IMR-90 (cell line): ENCODE measurements at regions not wholly inside any gene's neighbourhood (a gene's known extent, or its start where the extent isn't known, plus 50 kb on each side); places are given as distances from the start of the nearest gene placed in this dataset.

ENCODE experiments used
- ATAC-seq: fragments of 200-7000 bp; cut with Tn5 transposase; 2 replicates; pipeline ENCODE4 v1.9.1; 2020; ENCODE audit warnings: low read depth, mild to moderate bottlenecking, moderate library complexity
- BruUV-seq: library from RNA; stranded (reverse); fragments of 400-500 nt; replicated peaks from 2 replicates; lab custom pipeline; 2021; lab: Mats Ljungman, UMichigan
- CTCF ChIA-PET: fragments of 300-600 bp; formaldehyde crosslinking; extraction: SDS; loops from one replicate; lab custom pipeline; 2021; ENCODE audit warnings: antibody characterized with exemption; lab: Yijun Ruan, JAX
- POLR2A ChIA-PET: fragments of 300-600 bp; sonication (Branson Sonifier 250); formaldehyde crosslinking; loops from one replicate; lab custom pipeline; 2022; ENCODE audit warnings: antibody characterized with exemption; ENCODE audit not compliant: unreplicated experiment; lab: Charles Lee
- DNase-seq: peaks from one replicate; pipeline ENCODE4 v3.0.0; 2013
- H2AFZ ChIP-seq: replicated peaks from 2 replicates; pipeline ENCODE3; 2013; ENCODE audit warnings: low read length, mild to moderate bottlenecking; ENCODE audit not compliant: poor library complexity
- H2AK5ac ChIP-seq: 2 replicates; pipeline ENCODE4 v1.6.1; 2013; ENCODE audit warnings: low read depth, low read length, inconsistent platforms
- H2AK9ac ChIP-seq: replicated peaks from 2 replicates; pipeline ENCODE3; 2013; ENCODE audit warnings: mild to moderate bottlenecking, low read depth, low read length, moderate library complexity; ENCODE audit not compliant: poor library complexity
- H2BK120ac ChIP-seq: 2 replicates; pipeline ENCODE4 v1.6.1; 2013; ENCODE audit warnings: low read depth, low read length, inconsistent platforms
- H2BK15ac ChIP-seq: 3 replicates; pipeline ENCODE4 v1.6.1; 2013; ENCODE audit warnings: low read depth, low read length, inconsistent platforms
- H2BK20ac ChIP-seq: 2 replicates; pipeline ENCODE4 v1.6.1; 2013; ENCODE audit warnings: low read depth, mild to moderate bottlenecking, inconsistent platforms, low read length, moderate library complexity
- H2BK5ac ChIP-seq: 2 replicates; pipeline ENCODE4 v1.6.1; 2013; ENCODE audit warnings: mild to moderate bottlenecking, low read depth, low read length, inconsistent platforms; ENCODE audit not compliant: poor library complexity, severe bottlenecking
- H3K14ac ChIP-seq: replicated peaks from 2 replicates; pipeline ENCODE4 v1.6.1; 2013; ENCODE audit warnings: low read depth, low read length, inconsistent platforms
- H3K18ac ChIP-seq: 2 replicates; pipeline ENCODE4 v1.6.1; 2013; ENCODE audit warnings: low read depth, low read length, control low read depth
- H3K23ac ChIP-seq: 2 replicates; pipeline ENCODE4 v1.6.1; 2013; ENCODE audit warnings: low read depth, low read length, inconsistent platforms
- H3K27ac ChIP-seq: 2 replicates; pipeline ENCODE4 v1.5.1; 2013; ENCODE audit warnings: mild to moderate bottlenecking, control low read depth, low read length; ENCODE audit not compliant: insufficient read depth
- H3K27me3 ChIP-seq: 2 replicates; pipeline ENCODE4 v1.6.1; 2013; ENCODE audit warnings: low read length; ENCODE audit not compliant: control insufficient read depth, insufficient read depth
- H3K36me3 ChIP-seq: 2 replicates; pipeline ENCODE4 v1.6.1; 2013; ENCODE audit warnings: low read length, mixed read lengths; ENCODE audit not compliant: control insufficient read depth, insufficient read depth
- H3K4ac ChIP-seq: 2 replicates; pipeline ENCODE4 v1.6.1; 2013; ENCODE audit warnings: low read depth, low read length, inconsistent platforms
- H3K4me1 ChIP-seq: 2 replicates; pipeline ENCODE4 v1.6.1; 2013; ENCODE audit warnings: low read length, mixed read lengths; ENCODE audit not compliant: control insufficient read depth, insufficient read depth
- H3K4me2 ChIP-seq: 2 replicates; pipeline ENCODE4 v1.6.1; 2013; ENCODE audit warnings: low read depth, mild to moderate bottlenecking, control low read depth, low read length, moderate library complexity
- H3K4me3 ChIP-seq: 2 replicates; pipeline ENCODE4 v1.5.1; 2013; ENCODE audit warnings: low read depth, mild to moderate bottlenecking, control low read depth, low read length, moderate library complexity; ENCODE audit not compliant: insufficient read depth
- H3K56ac ChIP-seq: 2 replicates; pipeline ENCODE4 v1.6.1; 2013; ENCODE audit warnings: low read length, inconsistent platforms; ENCODE audit not compliant: insufficient read depth; ENCODE audit errors: extremely low read depth
- H3K79me1 ChIP-seq, 2 experiments: 2 replicates each; pipeline ENCODE4 v1.6.1; 2013; ENCODE audit warnings: low read length in 2 of 2, inconsistent platforms in 1 of 2, low read depth in 1 of 2
- H3K9ac ChIP-seq: 2 replicates; pipeline ENCODE4 v1.6.1; 2013; ENCODE audit warnings: low read depth, low read length, control low read depth
- H3K9me1 ChIP-seq: 2 replicates; pipeline ENCODE4 v1.6.1; 2013; ENCODE audit warnings: low read length, inconsistent platforms; ENCODE audit not compliant: insufficient read depth
- H3K9me3 ChIP-seq: 2 replicates; pipeline ENCODE4 v1.6.1; 2013; ENCODE audit warnings: low read length; ENCODE audit not compliant: control insufficient read depth, insufficient read depth
- H4K20me1 ChIP-seq: 2 replicates; pipeline ENCODE4 v1.6.1; 2013; ENCODE audit warnings: low read length, inconsistent platforms; ENCODE audit not compliant: insufficient read depth
- H4K5ac ChIP-seq: 2 replicates; pipeline ENCODE4 v1.6.1; 2013; ENCODE audit warnings: mild to moderate bottlenecking, low read depth, low read length, control low read depth
- H4K8ac ChIP-seq, 2 experiments: 2 replicates each; pipeline ENCODE4 v1.6.1; 2013; ENCODE audit warnings: low read depth in 2 of 2, low read length in 2 of 2, control low read depth in 1 of 2, inconsistent platforms in 1 of 2
- H4K91ac ChIP-seq: 2 replicates; pipeline ENCODE4 v1.6.1; 2013; ENCODE audit warnings: low read depth, low read length, inconsistent platforms; ENCODE audit not compliant: insufficient read depth
- BHLHE40 ChIP-seq: fragments of 150-350 bp; IDR thresholded peaks from 2 replicates; pipeline ENCODE4 v1.6.1; 2016; ENCODE audit warnings: mild to moderate bottlenecking, low read depth, low read length
- CEBPB ChIP-seq: IDR thresholded peaks from 2 replicates; pipeline ENCODE4 v1.6.1; 2012; ENCODE audit warnings: low read depth, low read length, improper control_type of control experiment
- CHD1 ChIP-seq: IDR thresholded peaks from 2 replicates; pipeline ENCODE4 v1.6.1; 2012; ENCODE audit warnings: low read depth, low read length, improper control_type of control experiment
- CTCF ChIP-seq: conservative IDR thresholded peaks from 2 replicates; pipeline ENCODE4 v1.5.1; 2012; ENCODE audit warnings: mild to moderate bottlenecking, low read depth, low read length, improper control_type of control experiment
- ELK1 ChIP-seq: fragments of 150-350 bp; IDR thresholded peaks from 2 replicates; pipeline ENCODE4 v1.6.1; 2016; ENCODE audit warnings: low read depth, mild to moderate bottlenecking, low read length, moderate library complexity, borderline replicate concordance
- FOS ChIP-seq: fragments of 150-350 bp; IDR thresholded peaks from 2 replicates; pipeline ENCODE4 v1.6.1; 2016; ENCODE audit warnings: low read depth, low read length
- MAFK ChIP-seq: IDR thresholded peaks from 2 replicates; pipeline ENCODE4 v1.6.1; 2012; ENCODE audit warnings: low read depth, low read length, improper control_type of control experiment
- MAZ ChIP-seq: IDR thresholded peaks from 2 replicates; pipeline ENCODE4 v1.6.1; 2012; ENCODE audit warnings: low read depth, mild to moderate bottlenecking, low read length, improper control_type of control experiment, moderate library complexity, borderline replicate concordance
- MXI1 ChIP-seq: IDR thresholded peaks from 2 replicates; pipeline ENCODE4 v1.6.1; 2012; ENCODE audit warnings: low read depth, mild to moderate bottlenecking, low read length, moderate library complexity, borderline replicate concordance
- NFE2L2 ChIP-seq: fragments of 150-350 bp; IDR thresholded peaks from 2 replicates; pipeline ENCODE4 v1.6.1; 2016; ENCODE audit warnings: low read depth, mild to moderate bottlenecking, low read length
- POLR2A ChIP-seq: IDR thresholded peaks from 2 replicates; pipeline ENCODE4 v1.6.1; 2012; ENCODE audit warnings: mild to moderate bottlenecking, low read depth, low read length
- RAD21 ChIP-seq: IDR thresholded peaks from 2 replicates; pipeline ENCODE4 v1.6.1; 2012; ENCODE audit warnings: low read length, improper control_type of control experiment
- RCOR1 ChIP-seq: IDR thresholded peaks from 2 replicates; pipeline ENCODE4 v1.6.1; 2012; ENCODE audit warnings: mild to moderate bottlenecking, low read length, improper control_type of control experiment; ENCODE audit not compliant: insufficient replicate concordance
- RFX5 ChIP-seq: IDR thresholded peaks from 2 replicates; pipeline ENCODE4 v1.8.0; 2012; ENCODE audit warnings: low read depth, mild to moderate bottlenecking, low read length, moderate library complexity
- SMC3 ChIP-seq: fragments of 150-350 bp; IDR thresholded peaks from 2 replicates; pipeline ENCODE4 v1.6.1; 2016; ENCODE audit warnings: low read depth, mild to moderate bottlenecking, antibody characterized with exemption, low read length, moderate library complexity
- USF2 ChIP-seq: fragments of 150-350 bp; IDR thresholded peaks from 2 replicates; pipeline ENCODE4 v1.6.1; 2017; ENCODE audit warnings: mild to moderate bottlenecking, antibody characterized with exemption, low read length, low read depth
- WGBS, 2 experiments: methylation state at CpG; one replicate each; pipeline versions ENCODE4 v1.1.5 to v1.1.7; 2013; ENCODE audit warnings: missing lambda C conversion rate in 2 of 2; ENCODE audit not compliant: insufficient read length in 1 of 2; ENCODE audit errors: extremely low coverage in 2 of 2; 5-methylcytosine and 5-hydroxymethylcytosine counted together
- dilution Hi-C: fragments of 300-500 bp; cut with HindIII; formaldehyde crosslinking; loops from one replicate; pipeline ENCODE4 v1.14.3; 2018; ENCODE audit warnings: low sequenced_read_pairs; ENCODE audit not compliant: unreplicated experiment
- in situ Hi-C: fragments of 300-500 bp; cut with MboI; formaldehyde crosslinking; loops from 3 replicates; pipeline ENCODE4 v1.14.3; 2019; ENCODE audit warnings: low sequenced_read_pairs, inconsistent platforms, mixed read lengths
- intact Hi-C: fragments of 100-400 bp; cut with micrococcal nuclease; formaldehyde crosslinking; loops from 2 replicates; pipeline ENCODE4 v1.10.0; 2022

- Histone ChIP-seq H3K14ac (no peak overlapping the region), H2AFZ (no peak overlapping the region), H3K4me3 (no peak overlapping the region), H4K20me1 (no peaks in the 10 kb centered on the region), H3K9me3 (peaks cover 1% of the 10 kb centered on the region; the same call in 1 of the 2 replicates), H2BK15ac (no peak overlapping the region), H4K8ac (no peak overlapping the region), H3K27ac (no peak overlapping the region), H2BK20ac (no peak overlapping the region), H3K4me2 (no peak overlapping the region), H2AK5ac (no peak overlapping the region), H3K9me1 (no peaks in the 10 kb centered on the region), H4K91ac (no peak overlapping the region), H3K4ac (no peak overlapping the region), H3K79me1 (no peaks in the 10 kb centered on the region), H3K27me3 (peaks cover 66% of the 10 kb centered on the region), H2BK120ac (no peak overlapping the region), H3K36me3 (no peaks in the 10 kb centered on the region), H3K56ac (no peak overlapping the region), H3K4me1 (no peaks in the 10 kb centered on the region), H2AK9ac (no peak overlapping the region), H4K5ac (no peak overlapping the region), H3K23ac (no peak overlapping the region), H2BK5ac (no peak overlapping the region), H3K9ac (no peak overlapping the region), H3K18ac (no peak overlapping the region)
- intact Hi-C loops (no loop called here), dilution Hi-C loops (no loop called here), in situ Hi-C loops (no loop called here)
- ChIA-PET CTCF (no interaction called here), POLR2A (no interaction called here)
- 38% methylated on average over 2 of the region's 6 CpGs; no CpG with 5 or more reads in 1 of the 2 experiments for WGBS, 2 experiments
- no TSS peak for BruUV-seq
- TF ChIP-seq MAZ: no peak
- no peak for TF ChIP-seq FOS
- no peak for TF ChIP-seq BHLHE40
- TF ChIP-seq ELK1: no peak
- TF ChIP-seq POLR2A: no peak
- no peak for TF ChIP-seq RAD21
- TF ChIP-seq USF2: no peak
- no peak for TF ChIP-seq RCOR1
- no peak for TF ChIP-seq NFE2L2
- TF ChIP-seq CTCF: no peak
- TF ChIP-seq CHD1: no peak
- no peak for TF ChIP-seq SMC3
- no peak for TF ChIP-seq MXI1
- no peak for TF ChIP-seq MAFK
- no peak for TF ChIP-seq RFX5
- TF ChIP-seq CEBPB: no peak
- no peak for DNase-seq
- ATAC-seq: no peak
These were observed 124.7 kb upstream of the ZBTB40 start for GRCh38 chr1:22326931-22327330.
